Astrocyte (in vitro differentiated cells and primary cell): ENCODE measurements at regions not wholly inside any gene's neighbourhood (a gene's known extent, or its start where the extent isn't known, plus 50 kb on each side); places are given as distances from the start of the nearest gene placed in this dataset.

Experiments
- DNase-seq: peaks from one replicate; pipeline ENCODE4 v3.0.0-alpha.2; 2010; ENCODE audit warnings: low read depth
- FAIRE-seq: peaks from 2 replicates; lab custom pipeline; 2011; peaks lifted over from hg19 to GRCh38; lab: Jason Lieb, UNC
- H2AFZ ChIP-seq: 2 replicates; pipeline ENCODE4 v1.6.0; 2012; ENCODE audit warnings: low read depth, low read length, inconsistent platforms
- H3K27ac ChIP-seq: 2 replicates; pipeline ENCODE4 v1.5.1; 2011; ENCODE audit warnings: low read depth, low read length, inconsistent platforms
- H3K27me3 ChIP-seq: 2 replicates; pipeline ENCODE4 v1.6.0; 2011; ENCODE audit warnings: low read length, inconsistent platforms; ENCODE audit not compliant: insufficient read depth
- H3K36me3 ChIP-seq: 2 replicates; pipeline ENCODE4 v1.5.1; 2011; ENCODE audit warnings: low read length, inconsistent platforms; ENCODE audit not compliant: insufficient read depth
- H3K4me1 ChIP-seq: 2 replicates; pipeline ENCODE4 v1.5.1; 2011; ENCODE audit warnings: low read length, inconsistent platforms; ENCODE audit not compliant: insufficient read depth
- H3K4me2 ChIP-seq: 2 replicates; pipeline ENCODE4 v1.6.0; 2012; ENCODE audit warnings: low read length, inconsistent platforms
- H3K4me3 ChIP-seq: 2 replicates; pipeline ENCODE4 v1.5.1; 2011; ENCODE audit warnings: low read depth, mild to moderate bottlenecking, low read length, inconsistent platforms; ENCODE audit not compliant: insufficient read depth
- H3K79me2 ChIP-seq: 2 replicates; pipeline ENCODE4 v1.6.0; 2012; ENCODE audit warnings: mild to moderate bottlenecking, low read length, inconsistent platforms; ENCODE audit not compliant: insufficient read depth
- H3K9ac ChIP-seq: 2 replicates; pipeline ENCODE4 v1.6.0; 2012; ENCODE audit warnings: mild to moderate bottlenecking, low read length, inconsistent platforms
- H3K9me3 ChIP-seq: 2 replicates; pipeline ENCODE4 v1.5.1; 2012; ENCODE audit warnings: low read depth, mild to moderate bottlenecking, low read length, inconsistent platforms; ENCODE audit not compliant: insufficient read depth
- H4K20me1 ChIP-seq: 2 replicates; pipeline ENCODE4 v1.6.0; 2012; ENCODE audit warnings: low read length, inconsistent platforms; ENCODE audit not compliant: insufficient read depth
- H3K27ac Mint-ChIP-seq: one replicate; pipeline ENCODE4 v1.8.0; 2021; ENCODE audit warnings: mild to moderate bottlenecking, mixed read lengths; ENCODE audit not compliant: unreplicated experiment
- H3K27me3 Mint-ChIP-seq: one replicate; pipeline ENCODE4 v1.8.0; 2021; ENCODE audit warnings: low read depth, mixed read lengths; ENCODE audit not compliant: unreplicated experiment
- H3K36me3 Mint-ChIP-seq: one replicate; pipeline ENCODE4 v1.8.0; 2021; ENCODE audit warnings: low read depth, mixed read lengths; ENCODE audit not compliant: unreplicated experiment
- H3K4me1 Mint-ChIP-seq: one replicate; pipeline ENCODE4 v1.8.0; 2021; ENCODE audit warnings: low read depth, mixed read lengths; ENCODE audit not compliant: unreplicated experiment
- H3K4me3 Mint-ChIP-seq: one replicate; pipeline ENCODE4 v1.8.0; 2021; ENCODE audit warnings: mild to moderate bottlenecking, moderate library complexity, mixed read lengths; ENCODE audit not compliant: unreplicated experiment
- H3K9me3 Mint-ChIP-seq: one replicate; pipeline ENCODE4 v1.8.0; 2021; ENCODE audit warnings: mild to moderate bottlenecking, mixed read lengths; ENCODE audit not compliant: unreplicated experiment
- CTCF ChIP-seq: IDR thresholded peaks from 2 replicates; pipeline ENCODE4 v1.5.1; 2011; ENCODE audit warnings: low read depth, mild to moderate bottlenecking, inconsistent platforms, low read length, moderate library complexity; ENCODE audit not compliant: insufficient read depth
- EZH2 ChIP-seq: IDR thresholded peaks from 2 replicates; pipeline ENCODE4 v1.6.1; 2012; ENCODE audit warnings: mild to moderate bottlenecking, low read length, inconsistent platforms; ENCODE audit not compliant: insufficient read depth

- no peaks in the 10 kb centered on the region for H3K4me1 ChIP-seq
Measured at GRCh38 chr3:157865352-157866000, 240.7 kb downstream of the SHOX2 start.

GRCh38 chr3:157861076-157861765 lies 245.0 kb downstream of the SHOX2 start:
- FAIRE-seq = no peak
- no peak for TF ChIP-seq EZH2
- TF ChIP-seq CTCF = no peak

More at GRCh38 chr3:157865352-157866000, 240.7 kb downstream of the SHOX2 start:
- no peak overlapping the region for H3K27ac Mint-ChIP-seq
- DNase-seq (no peak), FAIRE-seq (no peak)
- Histone ChIP-seq H3K9ac (no peak overlapping the region), H3K27me3 (no peaks in the 10 kb centered on the region), H4K20me1 (no peaks in the 10 kb centered on the region), H3K9me3 (no peaks in the 10 kb centered on the region), H3K4me3 (no peak overlapping the region), H3K79me2 (no peaks in the 10 kb centered on the region), H3K36me3 (no peaks in the 10 kb centered on the region), H3K4me2 (no peak overlapping the region), H2AFZ (no peak overlapping the region), H3K27ac (no peak overlapping the region)
- no peaks in the 10 kb centered on the region for H3K9me3 Mint-ChIP-seq
- H3K4me3 Mint-ChIP-seq = no peak overlapping the region
- peaks cover 10% of the 10 kb centered on the region for H3K4me1 Mint-ChIP-seq
- H3K36me3 Mint-ChIP-seq = no peaks in the 10 kb centered on the region
- peaks cover 4% of the 10 kb centered on the region for H3K27me3 Mint-ChIP-seq
- TF ChIP-seq EZH2 (no peak), CTCF (peak; percentile 14)

GRCh38 chr3:157859541-157859940 lies 246.7 kb downstream of the SHOX2 start:
- H4K20me1 ChIP-seq = no peaks in the 10 kb centered on the region
- H3K4me3 ChIP-seq = no peak overlapping the region
- no peak for FAIRE-seq
- no peak overlapping the region for H3K4me2 ChIP-seq
- no peaks in the 10 kb centered on the region for H3K27me3 ChIP-seq
- TF ChIP-seq EZH2 = no peak
- TF ChIP-seq CTCF = no peak
- Mint-ChIP-seq H3K4me3 (no peak overlapping the region), H3K9me3 (no peaks in the 10 kb centered on the region), H3K36me3 (no peaks in the 10 kb centered on the region), H3K4me1 (peaks cover 10% of the 10 kb centered on the region), H3K27ac (no peak overlapping the region), H3K27me3 (peaks cover 6% of the 10 kb centered on the region)
- H3K36me3 ChIP-seq = no peaks in the 10 kb centered on the region
- H3K27ac ChIP-seq = no peak overlapping the region
- H3K9ac ChIP-seq = no peak overlapping the region
- no peaks in the 10 kb centered on the region for H3K4me1 ChIP-seq
- no peaks in the 10 kb centered on the region for H3K79me2 ChIP-seq
- no peak overlapping the region for H2AFZ ChIP-seq
- H3K9me3 ChIP-seq = no peaks in the 10 kb centered on the region
- DNase-seq = no peak

More at GRCh38 chr3:157861076-157861765, 245.0 kb downstream of the SHOX2 start:
- Histone ChIP-seq H3K4me2 (no peak overlapping the region), H3K9ac (no peak overlapping the region), H3K36me3 (no peaks in the 10 kb centered on the region), H3K27me3 (no peaks in the 10 kb centered on the region), H3K27ac (no peak overlapping the region), H4K20me1 (no peaks in the 10 kb centered on the region), H2AFZ (no peak overlapping the region), H3K79me2 (no peaks in the 10 kb centered on the region), H3K4me1 (no peaks in the 10 kb centered on the region), H3K9me3 (no peaks in the 10 kb centered on the region), H3K4me3 (no peak overlapping the region)
- Mint-ChIP-seq H3K4me1 (peaks cover 10% of the 10 kb centered on the region), H3K36me3 (no peaks in the 10 kb centered on the region), H3K27ac (no peak overlapping the region), H3K9me3 (no peaks in the 10 kb centered on the region), H3K4me3 (no peak overlapping the region), H3K27me3 (peaks cover 6% of the 10 kb centered on the region)
- no peak for DNase-seq
